ENCODE measurements at regions not wholly inside any gene's neighbourhood (a gene's known extent, or its start where the extent isn't known, plus 50 kb on each side); places are given as distances from the start of the nearest gene placed in this dataset.
A peak's percentile ranks its signal among the peaks of the same experiment; 100 is the strongest.
"Not testable (repeated sequence)": the region's sequence is repeated elsewhere in the genome, so short reads cannot be mapped to it uniquely, and the experiment has no call there.

GRCh38 chr13:40024967-40025714, 369.7 kb downstream of the COG6 start:
- Mint-ChIP-seq H3K4me3 (no peak overlapping the region), H3K9me3 (peaks cover 3% of the 10 kb centered on the region), H3K27me3 (ENCODE audit: low read depth) (peaks cover 43% of the 10 kb centered on the region), H3K4me1 (ENCODE audit: low read depth) (peaks cover 31% of the 10 kb centered on the region), H3K36me3 (ENCODE audit: low read depth) (peaks cover 2% of the 10 kb centered on the region), H3K27ac (no peak overlapping the region)

GRCh38 chr13:40026174-40026585, 370.7 kb downstream of the COG6 start:
- H3K27me3 Mint-ChIP-seq (ENCODE audit: low read depth) = peaks cover 51% of the 10 kb centered on the region
- peaks cover 31% of the 10 kb centered on the region for H3K4me1 Mint-ChIP-seq (ENCODE audit: low read depth)
- peaks cover 3% of the 10 kb centered on the region for H3K9me3 Mint-ChIP-seq
- H3K27ac Mint-ChIP-seq = peak overlapping the region; percentile 57
- H3K36me3 Mint-ChIP-seq (ENCODE audit: low read depth) = peaks cover 2% of the 10 kb centered on the region
- peak overlapping the region; percentile 40 for H3K4me3 Mint-ChIP-seq

GRCh38 chr13:40026741-40027140, 371.3 kb downstream of the COG6 start:
- peak overlapping the region; percentile 75 for H3K27ac Mint-ChIP-seq

GRCh38 chr13:40028446-40028845, 373.0 kb downstream of the COG6 start:
- H3K9me3 Mint-ChIP-seq = peaks cover 3% of the 10 kb centered on the region
- H3K4me3 Mint-ChIP-seq = no peak overlapping the region
- H3K27me3 Mint-ChIP-seq (ENCODE audit: low read depth) = peaks cover 53% of the 10 kb centered on the region
- H3K4me1 Mint-ChIP-seq (ENCODE audit: low read depth) = peaks cover 31% of the 10 kb centered on the region
- no peak overlapping the region for H3K27ac Mint-ChIP-seq
- peaks cover 2% of the 10 kb centered on the region for H3K36me3 Mint-ChIP-seq (ENCODE audit: low read depth)

More at GRCh38 chr13:40026741-40027140, 371.3 kb downstream of the COG6 start:
- H3K9me3 Mint-ChIP-seq = peaks cover 3% of the 10 kb centered on the region
- peaks cover 31% of the 10 kb centered on the region for H3K4me1 Mint-ChIP-seq (ENCODE audit: low read depth)
- peaks cover 54% of the 10 kb centered on the region for H3K27me3 Mint-ChIP-seq (ENCODE audit: low read depth)
- H3K36me3 Mint-ChIP-seq (ENCODE audit: low read depth) = peaks cover 2% of the 10 kb centered on the region
- H3K4me3 Mint-ChIP-seq = peak overlapping the region; percentile 45

GRCh38 chr13:40031031-40031430, 375.6 kb downstream of the COG6 start:
- Mint-ChIP-seq H3K36me3 (ENCODE audit: low read depth) (peaks cover 2% of the 10 kb centered on the region), H3K27ac (no peak overlapping the region), H3K27me3 (ENCODE audit: low read depth) (peaks cover 32% of the 10 kb centered on the region), H3K4me1 (ENCODE audit: low read depth) (peaks cover 13% of the 10 kb centered on the region), H3K4me3 (no peak overlapping the region), H3K9me3 (peaks cover 3% of the 10 kb centered on the region)

GRCh38 chr13:40039061-40039460, 383.6 kb downstream of the COG6 start:
- Mint-ChIP-seq H3K27ac (no peak overlapping the region), H3K9me3 (peaks cover 4% of the 10 kb centered on the region), H3K36me3 (ENCODE audit: low read depth) (peaks cover 3% of the 10 kb centered on the region), H3K4me3 (no peak overlapping the region), H3K4me1 (ENCODE audit: low read depth) (no peaks in the 10 kb centered on the region), H3K27me3 (ENCODE audit: low read depth) (peaks cover 52% of the 10 kb centered on the region)

- peaks cover 48% of the 10 kb centered on the region for H3K27me3 Mint-ChIP-seq (ENCODE audit: low read depth)
- H3K9me3 Mint-ChIP-seq = peaks cover 4% of the 10 kb centered on the region
- no peak overlapping the region for H3K4me3 Mint-ChIP-seq
- H3K4me1 Mint-ChIP-seq (ENCODE audit: low read depth) = peaks cover 1% of the 10 kb centered on the region
- no peaks in the 10 kb centered on the region for H3K36me3 Mint-ChIP-seq (ENCODE audit: low read depth)
- no peak overlapping the region for H3K27ac Mint-ChIP-seq
Observed at GRCh38 chr13:40042991-40043390, 387.5 kb downstream of the COG6 start.

- Mint-ChIP-seq H3K4me1 (ENCODE audit: low read depth) (peaks cover 5% of the 10 kb centered on the region), H3K4me3 (no peak overlapping the region), H3K36me3 (ENCODE audit: low read depth) (no peaks in the 10 kb centered on the region), H3K27ac (no peak overlapping the region), H3K27me3 (ENCODE audit: low read depth) (peaks cover 47% of the 10 kb centered on the region), H3K9me3 (peaks cover 4% of the 10 kb centered on the region)
Observed at GRCh38 chr13:40043764-40044163, 388.3 kb downstream of the COG6 start.

- no peaks in the 10 kb centered on the region for H3K36me3 Mint-ChIP-seq (ENCODE audit: low read depth)
- no peaks in the 10 kb centered on the region for H3K9me3 Mint-ChIP-seq
Observed at GRCh38 chr13:40047322-40047771, 391.9 kb downstream of the COG6 start.

GRCh38 chr13:40048551-40048950, 393.1 kb downstream of the COG6 start:
- no peaks in the 10 kb centered on the region for H3K36me3 Mint-ChIP-seq (ENCODE audit: low read depth)
- no peak overlapping the region for H3K27ac Mint-ChIP-seq
- peaks cover 31% of the 10 kb centered on the region for H3K27me3 Mint-ChIP-seq (ENCODE audit: low read depth)
- H3K4me3 Mint-ChIP-seq = no peak overlapping the region
- H3K4me1 Mint-ChIP-seq (ENCODE audit: low read depth) = peaks cover 5% of the 10 kb centered on the region
- H3K9me3 Mint-ChIP-seq = no peaks in the 10 kb centered on the region

More at GRCh38 chr13:40047322-40047771, 391.9 kb downstream of the COG6 start:
- peaks cover 5% of the 10 kb centered on the region for H3K4me1 Mint-ChIP-seq (ENCODE audit: low read depth)
- H3K27ac Mint-ChIP-seq = no peak overlapping the region
- H3K4me3 Mint-ChIP-seq = no peak overlapping the region
- H3K27me3 Mint-ChIP-seq (ENCODE audit: low read depth) = peaks cover 37% of the 10 kb centered on the region

- no peaks in the 10 kb centered on the region for H3K9me3 Mint-ChIP-seq
- no peak overlapping the region for H3K4me3 Mint-ChIP-seq
- peaks cover 16% of the 10 kb centered on the region for H3K27me3 Mint-ChIP-seq (ENCODE audit: low read depth)
Observed at GRCh38 chr13:40052954-40053353, 397.5 kb downstream of the COG6 start.

GRCh38 chr13:40053401-40053800, 397.9 kb downstream of the COG6 start:
- Mint-ChIP-seq H3K27ac (no peak overlapping the region), H3K36me3 (ENCODE audit: low read depth) (no peaks in the 10 kb centered on the region), H3K4me3 (no peak overlapping the region), H3K27me3 (ENCODE audit: low read depth) (peaks cover 12% of the 10 kb centered on the region), H3K9me3 (no peaks in the 10 kb centered on the region), H3K4me1 (ENCODE audit: low read depth) (peaks cover 1% of the 10 kb centered on the region)

More at GRCh38 chr13:40052954-40053353, 397.5 kb downstream of the COG6 start:
- Mint-ChIP-seq H3K27ac (no peak overlapping the region), H3K36me3 (ENCODE audit: low read depth) (no peaks in the 10 kb centered on the region), H3K4me1 (ENCODE audit: low read depth) (peaks cover 4% of the 10 kb centered on the region)

- not testable (repeated sequence) for H3K4me3 Mint-ChIP-seq; H3K27ac Mint-ChIP-seq; H3K9me3 Mint-ChIP-seq; H3K4me1 Mint-ChIP-seq (ENCODE audit: low read depth); H3K36me3 Mint-ChIP-seq (ENCODE audit: low read depth)
- H3K27me3 Mint-ChIP-seq (ENCODE audit: low read depth) = peaks cover 12% of the 10 kb centered on the region
Observed at GRCh38 chr13:40054422-40054821, 399.0 kb downstream of the COG6 start.

GRCh38 chr13:40056898-40057619, 401.6 kb downstream of the COG6 start:
- Mint-ChIP-seq H3K4me3 (no peak overlapping the region), H3K4me1 (ENCODE audit: low read depth) (peaks cover 11% of the 10 kb centered on the region), H3K36me3 (ENCODE audit: low read depth) (peaks cover 3% of the 10 kb centered on the region), H3K27me3 (ENCODE audit: low read depth) (peaks cover 6% of the 10 kb centered on the region), H3K27ac (no peak overlapping the region), H3K9me3 (no peaks in the 10 kb centered on the region)

GRCh38 chr13:40058757-40059236, 403.3 kb downstream of the COG6 start:
- Mint-ChIP-seq H3K4me3 (no peak overlapping the region), H3K9me3 (no peaks in the 10 kb centered on the region), H3K27ac (no peak overlapping the region), H3K4me1 (ENCODE audit: low read depth) (peaks cover 16% of the 10 kb centered on the region), H3K27me3 (ENCODE audit: low read depth) (no peaks in the 10 kb centered on the region), H3K36me3 (ENCODE audit: low read depth) (peaks cover 3% of the 10 kb centered on the region)

All from T-helper 1 cell treated with Interleukin-12 subunit alpha and Interleukin-12 subunit beta and Interleukin-4 antibody, amounts not matched to agents 30 μg/mL and 1 μg/mL, for 36 hours (primary cell).